Embryonic facial prominence (tissue), 1 donor: ENCODE measurements at regions not wholly inside any gene's neighbourhood (a gene's known extent, or its start where the extent isn't known, plus 50 kb on each side); places are given as distances from the start of the nearest gene placed in this dataset.
"Not testable (repeated sequence)": the region's sequence is repeated elsewhere in the genome, so short reads cannot be mapped to it uniquely, and the experiment has no call there.

Experiments
- DNase-seq: peaks from one replicate; pipeline ENCODE4 v3.0.0-alpha.2; 2016; ENCODE audit errors: extremely low spot score

DNA sequence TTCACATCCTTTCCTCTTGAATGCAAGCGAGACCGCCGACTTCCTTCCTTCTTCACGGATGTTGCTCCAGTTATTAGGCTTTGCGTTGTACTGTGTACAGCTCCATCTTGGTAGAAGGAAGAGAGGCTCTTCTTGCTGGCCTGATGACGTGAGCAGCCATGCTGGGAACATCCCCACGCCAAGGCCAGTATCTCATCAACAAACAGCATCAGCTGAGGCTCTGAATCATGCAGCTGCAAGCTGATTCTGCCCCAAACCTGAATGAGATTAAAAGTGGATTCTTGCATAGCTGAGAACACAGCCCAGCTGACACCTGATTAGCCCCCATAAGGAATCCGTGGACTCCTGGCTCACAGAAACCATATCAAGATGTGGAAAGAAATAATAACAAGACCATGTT lies 809.6 kb downstream of the EFNB2 start:
- DNase-seq = no peak

- DNase-seq = no peak
These were observed 814.4 kb downstream of the EFNB2 start for GRCh38 chr13:105721016-105721415.

- no peak for DNase-seq
These were observed 815.6 kb downstream of the EFNB2 start for GRCh38 chr13:105719859-105720258.

DNA sequence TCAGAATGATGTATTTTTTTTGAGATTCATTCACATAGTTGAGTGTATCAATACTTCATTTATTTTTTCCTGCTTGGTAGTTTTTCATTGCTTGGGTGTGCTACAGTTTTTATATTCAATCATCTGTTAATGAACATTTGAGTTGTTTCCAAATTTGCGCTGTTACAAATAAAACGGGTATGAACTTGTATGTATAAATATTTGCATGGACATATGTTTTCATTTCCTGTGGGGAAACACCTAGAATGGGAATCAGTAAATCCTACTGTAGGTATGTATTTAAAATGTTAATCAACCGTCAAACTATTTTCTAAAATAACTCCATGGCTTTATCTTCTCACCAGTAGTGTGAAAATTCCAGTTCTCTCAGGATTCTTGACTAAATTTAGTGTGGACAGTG lies 826.3 kb downstream of the EFNB2 start:
- DNase-seq = no peak

- no peak for DNase-seq
These were observed 831.6 kb downstream of the EFNB2 start for GRCh38 chr13:105703843-105704242.

GRCh38 chr13:105702441-105702840 lies 833.0 kb downstream of the EFNB2 start:
- DNase-seq = no peak

GRCh38 chr13:105692769-105693168 lies 842.7 kb downstream of the EFNB2 start:
- DNase-seq = no peak

DNA sequence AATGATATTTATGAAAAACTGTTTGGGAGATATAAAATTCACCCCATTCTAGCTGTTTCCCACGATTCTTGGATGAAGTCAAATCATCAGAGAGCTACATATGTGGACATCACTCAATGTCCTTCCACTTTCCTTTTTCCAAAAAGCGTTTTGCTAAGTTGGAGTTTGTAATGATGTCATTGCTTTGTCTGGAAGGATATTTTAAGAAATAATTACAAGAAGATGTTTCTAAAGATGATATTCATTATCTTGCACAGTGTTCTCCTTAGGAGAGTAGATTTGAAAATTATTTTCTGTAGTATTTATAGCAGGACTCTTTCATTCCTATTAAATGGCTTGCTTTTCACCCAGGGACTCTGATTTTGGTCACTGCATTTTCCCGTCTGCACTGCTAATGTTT lies 851.2 kb downstream of the EFNB2 start:
- no peak for DNase-seq

DNA sequence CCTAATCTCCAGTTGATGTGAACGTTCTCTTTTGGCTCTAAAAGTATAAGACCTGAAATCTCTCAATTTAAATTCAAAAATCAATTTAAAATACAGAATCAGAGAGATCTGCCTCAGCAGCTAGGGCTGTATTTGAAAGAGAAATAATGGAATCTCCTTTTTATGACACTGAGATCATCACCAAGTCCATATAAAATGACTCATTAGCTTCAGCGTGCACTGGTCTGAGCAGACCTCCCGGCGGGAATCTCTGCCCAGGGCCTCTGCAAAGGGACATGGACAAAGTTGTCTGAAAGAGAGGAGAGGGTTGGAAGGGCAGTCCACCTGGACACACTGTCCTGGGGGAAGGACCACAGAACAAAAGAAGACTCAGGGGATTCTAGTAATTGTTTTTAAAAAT lies 855.6 kb downstream of the EFNB2 start:
- DNase-seq = no peak

- DNase-seq = no peak
These were observed 857.4 kb downstream of the EFNB2 start for GRCh38 chr13:105678072-105678471.

DNA sequence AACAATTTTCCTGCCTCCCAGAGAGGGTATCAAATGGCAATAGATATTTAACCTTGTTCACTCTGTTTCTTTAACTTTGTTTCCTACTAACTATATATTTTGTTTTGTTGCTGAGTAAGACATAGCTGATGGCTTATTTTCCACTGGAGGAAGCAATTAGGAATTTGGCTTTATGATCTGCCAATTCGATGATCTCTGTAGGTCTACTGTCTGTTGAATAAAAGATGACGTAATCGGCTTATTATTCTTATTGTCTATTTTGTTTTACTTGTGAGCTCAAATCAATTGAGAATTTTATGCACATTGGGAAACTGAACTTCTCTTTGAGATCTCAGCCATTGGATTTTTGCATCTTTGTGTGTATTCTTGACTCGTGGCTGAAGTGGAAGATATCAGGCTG lies 862.6 kb downstream of the EFNB2 start:
- no peak for DNase-seq

DNA sequence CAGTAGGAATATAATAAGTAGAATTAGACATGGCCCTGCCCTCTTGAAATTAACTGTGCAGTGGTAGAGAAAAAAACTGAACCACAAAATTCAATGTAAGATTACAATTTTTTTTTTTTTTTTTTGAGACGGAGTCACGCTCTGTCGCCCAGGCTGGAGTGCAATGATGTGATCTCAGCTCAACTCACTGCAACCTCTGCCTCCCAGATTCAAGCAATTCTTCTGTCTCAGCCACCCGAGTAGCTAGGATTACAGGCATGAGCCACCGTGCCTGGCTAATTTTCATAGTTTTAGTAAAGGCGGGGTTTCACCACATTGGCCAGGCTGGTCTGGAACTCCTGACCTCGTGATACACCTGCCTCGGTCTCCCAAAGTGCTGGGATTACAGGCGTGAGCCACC lies 864.3 kb downstream of the EFNB2 start:
- not testable (repeated sequence) for DNase-seq

DNA sequence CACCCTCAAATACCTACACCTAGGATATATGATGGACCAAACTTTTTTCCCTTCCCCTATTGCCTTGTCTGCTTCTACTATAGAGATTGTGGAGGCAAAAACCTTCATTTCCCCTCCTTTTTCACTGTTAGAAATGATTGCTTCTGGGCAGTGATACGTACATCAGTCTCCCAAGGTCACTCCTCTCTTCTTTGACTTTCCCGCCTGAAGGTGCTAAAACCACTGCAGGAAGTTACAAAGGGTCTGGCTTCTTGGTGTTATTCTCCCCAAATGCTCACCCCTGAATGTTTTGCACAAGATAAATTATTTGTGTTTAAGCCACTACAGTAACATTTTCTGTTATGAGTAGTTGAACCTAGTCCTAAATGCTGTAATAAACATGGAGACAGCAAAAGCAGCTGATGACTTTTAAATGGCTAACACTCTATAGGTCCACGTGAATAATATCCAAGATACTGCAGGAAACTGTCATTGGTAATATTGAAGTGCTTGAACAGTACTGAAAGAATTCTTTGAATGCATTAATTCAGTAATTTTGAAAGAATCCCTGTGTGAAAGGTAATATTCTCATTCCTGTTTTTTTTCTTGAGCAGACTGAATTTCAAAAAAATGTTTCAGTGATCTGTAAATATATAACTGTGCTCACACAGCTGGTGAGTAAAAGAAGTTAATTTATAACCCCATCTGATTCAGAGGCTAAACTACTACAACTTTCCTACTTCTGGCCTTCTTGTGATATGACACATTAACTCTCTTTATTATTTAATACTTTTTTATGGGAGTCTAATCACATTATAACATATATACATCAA lies 865.1 kb downstream of the EFNB2 start:
- DNase-seq = no peak

- DNase-seq = no peak
These were observed 870.2 kb downstream of the EFNB2 start for GRCh38 chr13:105665284-105665683.

DNA sequence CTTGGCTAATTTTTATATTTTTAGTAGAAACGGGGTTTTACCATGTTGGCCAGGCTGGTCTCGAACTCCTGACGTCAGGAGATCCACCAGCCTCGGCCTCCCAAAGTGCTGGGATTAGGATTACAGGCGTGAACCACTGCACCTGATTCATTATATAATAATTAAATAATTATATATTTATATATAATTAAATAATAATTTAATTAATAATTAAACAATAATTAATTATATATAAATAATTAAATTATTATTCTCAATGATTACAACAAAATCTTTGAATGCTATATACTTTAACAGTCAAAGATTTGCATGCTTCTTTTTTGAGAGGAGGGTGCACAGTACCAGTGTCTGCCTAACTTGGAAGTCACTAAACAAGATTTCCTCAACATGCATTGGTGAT lies 872.3 kb downstream of the EFNB2 start:
- no peak for DNase-seq

- DNase-seq = no peak
These were observed 874.9 kb downstream of the EFNB2 start for GRCh38 chr13:105660561-105660960.

DNA sequence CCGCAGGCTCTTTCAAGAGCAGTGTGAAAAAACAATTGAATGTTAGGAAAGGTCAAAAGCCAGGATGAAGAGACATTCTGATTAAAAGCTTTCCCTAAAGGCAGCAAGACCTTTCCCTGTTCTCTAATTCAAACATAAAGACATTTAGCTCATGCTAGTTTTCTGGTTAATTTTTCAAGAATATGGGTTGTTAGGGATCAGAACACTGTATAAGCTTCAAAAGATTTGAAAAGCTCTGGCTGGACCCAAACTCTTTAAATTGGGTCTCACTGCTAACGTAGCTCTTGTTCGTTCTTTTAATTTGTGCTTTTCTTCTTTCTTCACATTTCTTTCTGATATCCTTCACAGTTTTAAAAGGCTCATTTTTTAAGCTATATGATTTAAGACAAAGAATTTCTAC lies 877.0 kb downstream of the EFNB2 start:
- DNase-seq = no peak

- DNase-seq = no peak
These were observed 880.4 kb downstream of the EFNB2 start for GRCh38 chr13:105655046-105655445.

DNA sequence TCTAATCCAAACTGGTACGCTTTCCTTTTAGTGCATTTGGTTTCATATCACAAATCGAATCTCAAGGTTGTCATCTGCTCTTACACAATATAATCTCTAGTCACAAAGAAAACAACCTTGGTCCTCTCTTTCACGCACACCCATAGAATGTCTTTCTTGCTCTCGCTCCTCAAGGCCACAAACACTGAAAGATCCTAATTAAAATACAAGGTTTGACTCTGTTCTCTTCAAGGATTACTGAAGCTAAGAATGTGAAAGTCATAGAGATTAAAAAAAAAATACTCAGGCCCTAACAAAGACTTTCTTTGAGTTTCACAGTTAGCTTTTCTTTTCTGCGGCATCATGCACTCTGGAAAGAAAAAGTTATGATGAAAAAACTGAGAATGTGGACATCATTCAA lies 891.5 kb downstream of the EFNB2 start:
- no peak for DNase-seq

GRCh38 chr13:105642511-105642958 lies 892.9 kb downstream of the EFNB2 start:
- no peak for DNase-seq

DNA sequence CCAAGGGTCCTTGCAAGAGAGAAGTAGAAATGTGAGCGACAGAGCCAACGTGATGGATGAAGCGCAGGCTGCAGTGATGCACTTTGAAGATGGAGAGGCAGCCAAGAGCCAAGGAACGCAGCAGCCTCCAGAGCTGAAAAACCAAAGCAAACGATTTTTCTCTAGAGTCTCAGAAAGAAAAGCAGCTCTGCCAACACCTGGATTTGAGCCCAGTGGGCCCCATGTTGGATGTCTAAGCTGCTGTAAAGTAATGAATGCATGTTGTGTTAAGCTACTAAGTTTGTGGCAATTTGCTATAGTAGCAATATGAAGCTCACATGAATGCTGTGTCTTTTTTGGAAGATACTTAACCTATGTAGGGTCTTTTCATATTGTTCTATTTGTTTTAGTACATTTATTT lies 894.3 kb downstream of the EFNB2 start:
- DNase-seq = no peak

GRCh38 chr13:105638426-105638825 lies 897.0 kb downstream of the EFNB2 start:
- no peak for DNase-seq

DNA sequence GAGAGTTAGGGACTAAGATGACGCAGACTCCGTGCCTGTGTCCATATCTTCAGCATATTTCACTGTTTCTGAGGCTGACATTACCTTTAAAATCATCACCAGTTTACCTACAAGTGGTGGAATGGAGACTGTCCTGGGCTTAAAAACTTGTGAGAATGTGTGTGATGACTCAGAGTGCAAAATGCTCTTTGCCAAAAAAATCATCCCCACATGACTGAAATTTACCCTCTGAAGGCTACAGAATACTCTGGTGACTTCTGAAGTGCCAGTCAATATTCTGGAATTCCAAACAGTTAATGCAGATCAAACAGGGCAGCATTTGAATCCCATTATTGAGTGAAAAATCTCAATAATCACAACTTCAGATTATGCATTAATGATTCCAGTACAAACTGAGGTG lies 901.4 kb downstream of the EFNB2 start:
- DNase-seq = no peak

DNA sequence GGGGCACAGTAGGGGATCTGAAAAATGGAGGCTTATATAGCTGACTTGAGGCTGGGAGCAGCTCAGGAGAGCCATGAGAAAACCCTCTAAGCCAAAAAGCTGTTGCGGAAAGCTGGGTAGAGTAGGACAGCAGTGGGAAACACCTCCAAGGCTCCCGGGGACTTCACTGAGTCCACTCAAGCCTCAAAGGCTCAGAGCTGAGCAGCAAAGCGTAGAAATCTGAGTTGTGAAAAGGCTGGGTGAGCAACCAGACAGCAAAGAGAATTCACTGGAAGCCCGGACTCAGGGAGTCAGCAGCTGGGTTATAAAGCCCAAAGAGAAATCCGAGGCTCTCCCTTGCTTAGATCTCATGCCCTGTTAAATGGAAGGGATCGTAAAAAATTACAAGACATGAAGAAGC lies 905.0 kb downstream of the EFNB2 start:
- DNase-seq = no peak
